SW 1271 (cell line): ENCODE measurements at regions not wholly inside any gene's neighbourhood (a gene's known extent, or its start where the extent isn't known, plus 50 kb on each side); places are given as distances from the start of the nearest gene placed in this dataset.

Experiments used
- DNase-seq, 2 experiments: peaks; one replicate each; lab custom pipeline; 2025; lab: John Stamatoyannopoulos, UW

DNA sequence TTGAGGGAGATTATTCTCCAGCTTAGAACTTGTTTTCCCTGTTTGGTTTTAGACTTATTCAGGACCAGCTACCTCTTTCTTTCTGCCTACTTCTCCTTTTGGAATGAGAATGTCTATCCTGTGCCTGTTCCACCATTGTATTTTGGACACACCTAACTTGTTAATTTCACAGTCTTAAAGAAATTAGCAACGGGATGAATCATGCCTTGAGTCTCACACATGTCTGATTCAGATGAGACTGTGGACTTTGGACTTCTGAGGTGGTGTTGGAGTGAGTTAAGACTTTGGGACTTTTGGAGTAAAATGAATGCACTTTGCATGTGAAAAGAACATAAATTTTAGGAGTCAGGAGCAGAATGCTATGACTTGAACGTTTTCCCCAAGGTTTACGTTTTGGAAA, 581.4 kb downstream of the CDH11 start:
- DNase-seq, result no peak

DNA sequence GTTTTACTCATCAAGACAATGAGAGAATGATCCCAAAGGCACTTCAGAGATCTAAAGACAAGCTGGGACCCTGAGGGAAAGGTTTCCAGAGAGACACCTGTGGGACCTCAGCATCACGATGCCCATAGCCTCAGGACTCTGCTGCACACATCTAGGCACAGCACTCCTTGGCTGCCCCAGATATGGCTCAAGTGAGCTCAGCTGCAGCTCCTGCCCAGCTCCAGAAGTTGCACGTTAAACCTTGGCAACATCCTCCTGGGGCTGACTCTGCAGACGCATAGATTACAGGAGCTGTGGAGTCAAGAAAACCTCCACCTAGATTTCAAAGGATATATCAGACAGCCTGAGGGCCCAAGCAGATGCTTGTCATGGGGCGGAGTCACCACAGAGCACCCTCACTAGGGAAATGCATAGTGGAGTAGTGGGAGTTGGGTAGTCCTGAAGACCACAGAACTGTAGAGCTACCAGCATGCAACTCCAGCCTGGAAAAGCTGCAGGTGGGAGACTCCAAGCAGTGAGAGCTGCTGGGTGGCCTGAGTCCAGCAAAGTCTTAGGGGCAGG, 582.0 kb downstream of the CDH11 start:
- DNase-seq, result no peak

DNA sequence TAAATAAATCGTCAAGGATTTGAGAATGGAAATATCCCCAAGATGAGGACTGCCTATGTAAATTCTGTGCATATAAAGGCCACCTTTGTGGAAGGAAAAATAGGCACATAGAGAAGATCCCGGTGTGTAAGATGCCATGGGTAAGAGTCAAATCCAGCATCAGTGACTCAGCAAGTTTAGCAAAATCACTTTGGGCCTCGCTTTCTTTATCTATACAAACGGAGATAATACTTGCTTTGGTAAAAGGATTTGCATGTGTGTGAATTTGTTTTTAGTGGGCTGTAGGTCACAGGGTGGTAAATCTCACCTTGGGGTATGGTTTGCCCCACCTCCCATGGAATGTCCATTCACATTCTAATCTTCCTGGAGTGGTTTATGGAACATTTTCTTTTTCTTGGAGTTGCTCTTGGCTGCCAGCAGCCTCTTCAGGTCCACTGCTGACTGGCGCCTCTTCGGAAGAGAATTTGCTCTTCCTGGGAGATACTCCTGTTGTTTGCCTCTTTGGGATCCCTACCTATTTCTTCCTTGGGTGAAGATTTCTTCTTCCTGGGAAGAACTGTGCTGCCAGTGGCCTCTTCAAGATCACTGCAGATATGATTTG, 587.6 kb downstream of the CDH11 start:
- no peak for DNase-seq

DNA sequence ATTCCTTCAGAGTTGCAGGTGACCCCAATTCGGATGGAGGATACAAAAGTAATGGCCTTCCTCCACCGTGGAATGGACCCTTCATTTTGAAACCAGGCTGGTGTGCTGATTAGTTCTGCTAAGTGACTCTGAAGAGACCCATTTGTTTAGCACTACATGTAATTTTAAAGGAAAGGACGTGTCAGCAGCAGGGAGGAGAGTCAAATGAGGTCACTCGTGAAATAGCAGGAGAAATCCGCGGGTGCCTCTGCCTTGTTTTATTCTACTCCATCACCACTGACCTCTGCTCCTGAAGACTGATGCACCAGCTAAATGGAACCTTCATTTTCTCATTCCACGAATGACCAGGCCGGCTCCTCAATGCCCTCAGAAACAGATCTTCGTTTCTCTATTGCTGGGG, 589.2 kb downstream of the CDH11 start:
- DNase-seq, result no peak

DNA sequence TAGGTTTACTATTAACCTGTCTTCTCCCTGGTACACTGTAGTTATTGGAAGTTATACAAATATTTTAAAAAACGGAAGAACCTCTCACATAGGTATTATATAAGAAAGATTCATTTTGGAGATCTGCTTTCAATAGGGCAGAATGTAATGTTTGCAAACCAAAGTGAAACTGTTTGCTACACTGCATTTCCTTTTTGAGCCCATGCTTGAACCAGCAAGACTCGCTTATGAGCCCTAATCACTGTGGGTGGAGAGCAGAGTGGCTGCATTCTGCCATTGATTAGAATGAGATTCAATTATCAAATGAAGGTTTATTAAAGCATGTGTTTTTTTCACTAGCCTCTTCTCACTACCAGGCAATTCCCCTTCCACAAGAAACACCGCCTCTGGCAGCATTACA, 589.7 kb downstream of the CDH11 start:
- DNase-seq, result no peak

DNA sequence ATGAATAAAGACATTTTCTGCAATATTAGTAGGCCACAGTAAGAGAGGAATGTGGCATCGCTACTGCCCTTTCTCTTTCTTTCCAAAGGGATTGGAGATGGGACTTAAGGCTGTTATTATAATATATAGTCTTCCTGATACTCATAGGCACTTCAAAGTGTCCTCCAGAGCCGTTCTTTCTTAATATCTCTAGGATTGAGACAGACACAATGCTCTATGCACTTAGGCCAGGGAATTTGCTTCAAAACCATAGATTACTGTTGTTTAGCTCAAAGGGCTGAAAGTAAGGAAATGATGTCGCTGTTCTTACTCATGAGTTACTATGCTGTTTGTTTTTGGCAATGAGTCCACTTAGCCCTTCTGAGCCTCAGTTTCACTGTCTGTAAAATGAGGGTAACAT, 590.5 kb downstream of the CDH11 start:
- no peak for DNase-seq

DNA sequence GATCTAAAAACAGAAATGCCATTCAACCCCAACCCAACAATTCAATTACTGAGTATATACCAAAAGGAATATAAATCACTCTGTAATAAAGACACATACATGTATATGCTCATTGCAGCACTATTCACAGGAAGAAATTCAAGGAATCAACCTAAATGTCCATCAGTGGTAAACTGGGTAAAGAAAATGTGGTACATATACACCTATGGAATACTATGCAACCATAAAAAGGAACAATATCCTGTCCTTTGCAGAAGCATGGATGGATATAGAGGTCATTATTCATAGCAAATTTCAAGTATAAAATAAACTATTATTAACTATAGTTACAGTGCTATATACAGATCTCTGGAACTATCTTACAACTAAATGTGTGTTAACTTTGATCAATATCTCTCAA, 599.3 kb downstream of the CDH11 start:
- no peak for DNase-seq

DNA sequence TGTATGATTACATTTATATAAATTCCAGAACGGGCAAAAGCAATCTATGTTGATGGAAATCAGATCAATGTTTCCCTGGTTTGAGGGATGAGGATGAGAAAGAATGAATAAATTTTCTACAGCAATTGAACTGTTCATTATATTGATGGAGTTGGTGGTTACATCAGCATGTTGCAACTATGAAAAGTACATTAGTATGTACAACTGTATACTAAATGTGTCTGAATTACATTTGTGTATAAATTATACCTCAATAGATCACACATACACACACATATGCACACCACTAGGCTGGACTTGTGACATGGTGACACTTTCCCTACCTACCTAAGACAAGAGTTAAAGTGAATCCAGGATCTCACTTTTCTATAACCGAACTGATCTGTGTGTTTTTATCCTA, 608.0 kb downstream of the CDH11 start:
- no peak for DNase-seq

DNA sequence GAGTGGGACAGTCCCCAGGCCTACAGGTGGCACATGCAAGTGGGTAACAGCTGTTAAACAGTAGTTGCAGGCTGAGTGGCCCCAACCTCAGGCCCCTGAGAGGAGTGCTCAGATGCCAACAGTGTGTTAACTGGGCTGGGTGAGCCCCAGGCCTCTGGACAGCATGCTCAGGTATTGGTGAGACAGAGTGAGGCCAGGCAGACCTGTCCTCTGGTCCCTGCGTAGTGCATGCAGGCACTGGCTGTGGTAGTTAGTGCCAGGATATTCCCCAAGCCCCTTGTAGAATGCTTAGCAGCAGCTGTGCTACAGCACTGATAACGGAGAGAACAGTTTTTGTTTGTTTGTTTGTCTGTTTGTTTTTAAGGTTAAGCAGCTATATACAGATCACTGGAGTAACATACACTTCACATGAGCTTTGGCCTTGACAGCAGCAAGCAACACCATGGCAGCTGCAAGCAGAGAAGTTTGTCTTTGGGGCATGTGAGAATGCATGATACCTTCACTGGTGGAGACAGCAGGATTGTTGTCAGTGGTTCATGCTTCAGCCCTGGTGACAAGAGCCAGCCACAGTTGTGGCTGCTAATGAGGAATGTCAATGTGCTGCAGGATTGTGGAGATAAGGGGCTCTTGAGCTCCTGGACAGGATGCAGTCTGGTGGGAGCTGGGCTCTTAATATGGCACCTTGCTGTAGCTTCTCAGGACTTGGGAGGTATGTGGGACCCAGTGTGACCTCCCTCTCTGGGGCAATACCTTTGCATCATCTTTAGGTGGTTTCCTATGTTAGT, 614.4 kb downstream of the CDH11 start:
- DNase-seq, result no peak

DNA sequence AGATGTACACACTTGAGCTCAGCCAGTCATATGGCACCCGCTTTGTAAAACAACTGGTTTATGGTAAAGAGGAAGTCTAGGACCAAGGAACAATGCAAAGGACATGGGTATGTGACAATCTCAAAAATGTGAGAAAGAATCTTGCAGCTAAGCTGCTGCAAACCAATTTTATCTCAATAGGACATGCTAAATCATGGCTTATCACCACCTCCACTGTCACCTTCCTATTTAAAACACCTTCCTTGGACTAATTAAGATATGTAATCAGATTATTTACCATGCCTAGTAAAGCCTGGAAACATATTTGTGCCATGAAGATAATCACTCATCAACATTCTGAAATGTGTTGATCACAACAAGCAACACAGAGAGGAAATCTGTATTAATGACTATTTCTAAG, 622.7 kb downstream of the CDH11 start:
- no peak for DNase-seq

DNA sequence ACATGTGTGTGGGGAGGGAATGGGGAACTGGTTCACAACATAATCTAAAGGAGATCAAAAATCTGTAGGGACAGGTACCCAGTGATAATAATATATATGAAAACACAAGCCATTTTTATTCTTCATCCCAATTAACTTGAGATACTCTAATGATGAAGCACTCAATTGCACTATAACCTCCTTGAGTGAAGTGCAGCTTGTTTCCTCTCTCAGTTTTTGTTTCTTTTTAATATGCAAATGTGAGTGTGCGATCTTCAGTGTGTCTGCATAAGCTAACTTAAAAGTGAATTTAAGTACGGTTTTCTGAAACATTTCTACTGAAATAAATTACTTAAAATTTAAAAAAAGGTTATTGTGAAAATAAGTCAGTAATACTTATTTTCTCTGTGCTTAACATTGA, 623.5 kb downstream of the CDH11 start:
- no peak for DNase-seq

DNA sequence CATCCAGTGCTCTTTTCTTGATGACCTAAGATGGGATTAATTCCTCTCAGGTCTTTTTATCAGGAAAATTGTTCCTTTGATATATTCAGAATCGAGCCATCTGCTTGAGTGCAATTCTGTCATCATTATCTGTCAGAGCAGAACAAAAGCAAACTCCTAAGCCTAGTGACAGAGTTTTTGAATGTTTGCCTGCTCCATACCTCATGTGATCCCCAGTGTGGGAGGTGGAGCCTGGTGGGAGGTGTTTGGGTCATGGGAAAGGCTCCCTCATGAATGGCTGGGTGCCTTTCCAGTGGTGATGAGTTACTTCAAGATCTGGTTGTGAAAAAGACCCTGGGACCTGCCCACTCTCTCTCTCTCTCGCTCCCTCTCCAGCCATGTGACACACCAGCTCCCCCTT, 628.2 kb downstream of the CDH11 start:
- no peak for DNase-seq

DNA sequence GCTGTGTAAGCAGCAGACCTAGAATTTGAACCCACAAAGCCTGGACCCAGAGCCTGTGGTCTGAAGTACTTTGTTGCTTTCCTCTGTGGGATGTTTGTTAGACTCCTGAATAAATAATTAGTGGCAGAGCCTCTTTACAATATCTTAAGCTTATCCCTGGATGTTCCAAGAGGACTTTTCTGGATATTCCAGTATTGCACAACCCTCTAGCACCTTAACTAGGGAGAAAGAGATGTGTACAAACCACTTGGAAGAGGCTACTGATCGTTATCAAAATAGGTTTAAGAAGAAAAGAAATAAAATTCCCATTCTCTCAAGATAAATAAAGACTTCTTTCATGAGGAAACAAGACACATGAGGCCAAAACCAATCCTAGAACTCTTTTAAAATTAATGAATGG, 632.4 kb downstream of the CDH11 start:
- no peak for DNase-seq

DNA sequence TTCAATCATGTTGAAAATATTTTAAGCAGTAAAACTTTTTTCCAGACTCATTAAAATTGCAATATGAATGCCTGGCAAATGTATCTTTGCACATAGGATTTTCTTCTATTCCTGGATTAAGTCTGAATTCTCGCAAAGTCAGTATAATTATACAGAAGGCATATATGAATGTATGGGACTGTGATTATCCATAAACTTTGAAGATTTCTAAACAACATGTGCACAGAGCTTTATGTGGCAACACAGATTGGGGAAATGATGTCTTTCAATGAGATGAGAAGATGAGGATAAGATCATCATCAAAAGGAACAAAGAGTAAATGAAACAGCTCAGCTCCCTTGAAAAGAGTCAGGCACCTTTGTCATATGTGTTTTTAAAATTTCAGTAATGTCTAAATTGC, 635.3 kb downstream of the CDH11 start:
- DNase-seq, result no peak

DNA sequence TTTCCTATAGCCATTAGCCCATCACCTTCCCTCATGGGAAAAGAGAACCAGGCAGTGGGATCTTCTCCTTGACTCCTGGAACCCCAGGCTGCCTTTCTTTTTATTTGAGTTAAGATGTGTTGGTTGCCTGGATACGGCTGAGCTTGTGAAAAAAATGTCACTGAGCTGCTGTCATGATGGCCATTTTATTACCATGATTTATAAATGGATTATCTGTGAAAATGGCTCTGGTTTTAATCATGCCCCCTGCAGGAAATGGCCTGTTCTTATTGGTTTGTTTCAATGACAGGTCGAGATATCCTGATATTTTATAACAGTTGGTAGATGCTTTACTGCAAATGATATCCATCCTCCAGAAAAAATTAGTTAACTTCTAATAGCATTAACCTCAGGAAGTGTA, 640.4 kb downstream of the CDH11 start:
- no peak for DNase-seq

DNA sequence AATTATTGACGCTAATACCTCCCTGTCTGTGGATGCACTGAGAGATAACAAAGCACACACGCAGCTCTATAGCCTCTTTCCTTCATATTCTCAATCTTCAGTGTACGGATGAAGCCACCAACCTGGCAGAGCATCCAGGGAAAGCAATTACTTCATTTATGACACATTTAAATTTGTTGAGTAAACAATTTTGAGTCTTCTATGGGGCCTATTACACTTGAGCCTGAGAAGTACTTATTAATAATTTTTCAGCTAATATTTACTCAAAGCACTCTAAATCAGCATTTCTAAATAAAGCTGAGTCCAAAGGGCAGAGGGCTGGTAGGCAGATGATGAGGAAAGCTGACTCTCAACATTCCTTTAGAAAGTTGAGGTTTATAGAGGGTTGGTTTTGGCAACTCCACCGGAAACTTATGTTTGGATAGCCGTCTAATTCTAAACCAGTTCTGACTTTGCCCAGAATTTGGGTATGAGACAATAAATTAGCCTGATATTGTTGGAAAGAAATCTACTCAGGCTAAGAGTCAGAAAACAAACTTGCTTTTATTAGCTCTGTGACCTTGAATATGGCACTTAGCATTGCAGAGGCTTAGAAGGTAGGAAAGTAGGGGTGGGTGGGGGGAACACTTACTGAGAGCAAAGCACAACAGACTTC, 643.5 kb downstream of the CDH11 start:
- DNase-seq, result no peak

DNA sequence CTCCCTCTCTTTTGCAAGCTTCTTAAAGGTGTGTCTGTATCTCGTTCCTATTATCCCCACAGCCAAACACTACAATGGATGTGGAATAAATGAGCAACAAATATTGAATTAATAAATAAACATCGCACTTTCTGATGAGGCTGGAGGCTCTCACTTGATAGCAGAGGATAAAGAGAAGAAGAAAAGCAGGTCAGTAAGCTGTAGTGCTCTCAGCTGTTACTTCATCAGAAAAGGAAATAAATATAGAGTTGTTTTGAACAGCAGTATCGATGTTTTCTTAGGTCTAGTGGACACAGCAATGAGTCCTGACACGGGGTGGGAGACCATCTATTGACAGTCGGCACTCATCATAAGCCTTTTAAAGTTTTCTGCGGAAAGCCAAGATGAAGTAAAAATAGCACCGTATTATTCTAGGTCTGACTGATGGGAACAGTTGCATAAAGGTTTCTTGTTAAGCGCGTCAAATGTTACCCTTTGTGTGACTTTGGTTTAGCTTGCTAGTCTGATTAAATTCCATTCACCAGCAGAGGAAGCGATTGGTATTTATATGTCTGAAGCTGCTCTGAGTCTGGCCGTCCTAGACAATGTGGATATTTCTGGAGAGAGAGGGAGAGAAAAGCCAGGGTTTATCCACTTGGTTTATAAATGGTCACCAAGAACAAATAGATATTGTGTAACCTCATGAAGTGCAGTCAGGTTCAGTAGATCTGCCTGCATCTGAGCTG, 646.1 kb downstream of the CDH11 start:
- DNase-seq, result no peak

DNA sequence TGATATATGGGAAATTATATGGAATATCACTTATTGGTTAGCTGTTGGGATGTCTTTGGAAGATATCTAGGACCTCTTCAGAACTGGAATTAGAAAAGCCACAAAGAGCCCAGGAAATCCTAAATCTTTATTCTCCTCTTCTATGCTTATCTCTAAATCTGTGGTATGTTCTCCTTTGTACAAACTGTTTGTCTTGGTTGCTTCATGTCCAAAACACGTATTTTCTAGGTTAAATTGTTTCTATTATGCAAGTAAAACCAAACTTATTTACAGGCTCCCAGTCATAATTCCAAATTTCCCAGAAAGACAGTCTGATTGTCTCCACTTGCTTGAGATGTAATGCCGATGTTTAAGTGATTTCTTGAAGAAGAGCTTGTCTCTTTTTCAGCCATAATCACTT, 650.9 kb downstream of the CDH11 start:
- DNase-seq, result no peak

DNA sequence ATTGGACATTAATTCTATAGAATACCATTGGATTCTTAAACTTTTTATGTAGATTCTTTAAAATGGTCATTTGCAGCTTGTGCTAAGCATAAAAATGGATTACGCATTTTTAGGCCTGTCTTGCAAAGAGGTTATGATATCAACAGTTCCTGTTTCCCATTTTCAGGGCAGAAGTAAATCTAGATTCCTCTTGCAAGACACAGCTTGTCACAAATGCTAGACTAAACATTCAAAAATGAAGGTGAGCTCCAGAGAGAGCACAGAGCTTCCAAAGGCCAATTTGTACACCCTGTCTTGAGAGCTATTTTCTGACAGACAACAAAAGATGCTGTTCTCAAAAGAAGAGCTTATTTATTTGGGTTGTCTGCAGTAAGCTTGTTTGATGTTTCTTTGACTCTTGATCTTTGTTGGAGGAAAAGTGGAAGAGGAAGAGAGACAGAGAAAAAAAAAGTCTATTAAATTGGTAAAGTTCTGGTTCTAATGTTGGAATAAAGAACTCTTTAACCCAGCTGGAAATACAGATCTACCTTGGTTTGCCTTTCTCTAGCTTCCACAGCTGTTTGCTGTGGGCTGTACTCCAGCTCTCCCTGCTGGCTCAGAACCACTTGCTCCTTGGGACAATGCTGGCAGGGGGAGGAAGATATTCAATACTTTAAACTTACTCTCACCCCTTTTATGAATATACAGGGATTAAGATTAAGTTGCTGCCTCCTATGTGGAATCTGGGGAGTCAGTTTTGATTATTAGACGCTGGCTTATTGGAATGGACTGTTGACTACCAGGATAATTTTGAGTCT, 651.8 kb downstream of the CDH11 start:
- DNase-seq, result no peak

DNA sequence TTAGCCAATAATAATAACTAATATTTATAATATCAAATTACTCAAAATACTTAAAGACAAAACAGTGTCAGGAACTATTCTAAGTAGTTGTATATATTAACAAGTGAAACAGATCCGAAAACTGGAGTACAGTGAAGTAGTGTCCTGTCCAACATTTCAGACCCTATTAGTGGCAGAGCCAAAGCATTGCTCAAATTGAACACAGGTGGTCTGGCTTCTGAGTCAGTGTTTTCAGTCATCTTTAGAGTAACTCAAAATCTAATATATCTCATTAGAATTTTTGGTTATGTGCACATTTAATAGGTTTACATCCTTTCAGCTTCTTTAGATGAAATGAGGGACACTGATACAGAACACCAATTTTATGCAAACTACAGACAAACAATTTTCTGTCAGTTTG, 652.5 kb downstream of the CDH11 start:
- no peak for DNase-seq

DNA sequence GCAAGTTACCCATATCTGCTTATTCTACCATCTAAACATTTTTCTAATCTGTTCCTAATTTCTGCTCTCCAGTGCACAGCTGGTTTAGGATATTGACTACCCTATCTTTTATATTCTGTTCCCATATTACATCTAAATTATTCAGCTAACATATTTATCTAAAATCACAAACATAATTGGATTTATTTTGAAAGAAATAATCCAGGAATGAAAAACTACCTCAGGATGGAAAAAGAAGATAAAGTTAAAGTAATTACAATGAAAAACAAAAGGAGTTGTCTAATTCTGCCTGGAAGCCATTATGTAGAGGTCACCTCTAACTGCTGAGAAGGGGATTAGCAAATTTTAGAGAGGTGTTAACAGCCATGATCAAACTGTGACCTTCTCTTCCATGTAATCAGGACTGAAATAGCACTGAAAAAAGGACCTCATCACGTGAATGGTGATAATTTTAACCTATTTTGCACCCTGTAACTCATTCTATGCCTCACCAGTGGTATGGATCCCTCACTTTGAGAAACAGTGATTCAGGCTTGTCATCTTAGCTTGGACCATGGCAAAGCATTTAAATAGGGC, 653.3 kb downstream of the CDH11 start:
- DNase-seq, result no peak
